DMS114 treated with DMSO at 0.1 percent for 48 hours (cell line): ENCODE measurements at regions not wholly inside any gene's neighbourhood (a gene's known extent, or its start where the extent isn't known, plus 50 kb on each side); places are given as distances from the start of the nearest gene placed in this dataset.

Experiments
- DNase-seq: peaks from one replicate; lab custom pipeline; 2025; ENCODE audit not compliant: unreplicated experiment; lab: John Stamatoyannopoulos, UW

DNA sequence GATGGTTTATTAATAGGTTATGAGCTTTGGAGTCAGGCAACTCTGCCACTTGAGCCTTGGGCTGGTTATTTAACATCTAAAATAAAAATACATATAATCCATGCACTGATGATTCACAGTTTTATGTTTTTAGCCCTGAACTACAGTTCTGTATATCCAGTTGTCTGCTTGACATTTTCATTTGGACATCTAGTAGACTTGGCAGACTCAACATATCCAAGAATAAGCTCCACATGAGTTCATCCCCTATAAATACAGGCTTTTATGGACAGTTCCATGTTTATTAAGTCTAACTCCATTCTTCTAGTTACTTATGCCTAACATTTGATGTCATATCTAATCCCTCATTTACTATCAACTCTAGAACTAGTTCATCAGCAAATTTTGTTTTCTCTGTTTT, 174.2 kb downstream of the KIF2B start:
- DNase-seq, result no peak

DNA sequence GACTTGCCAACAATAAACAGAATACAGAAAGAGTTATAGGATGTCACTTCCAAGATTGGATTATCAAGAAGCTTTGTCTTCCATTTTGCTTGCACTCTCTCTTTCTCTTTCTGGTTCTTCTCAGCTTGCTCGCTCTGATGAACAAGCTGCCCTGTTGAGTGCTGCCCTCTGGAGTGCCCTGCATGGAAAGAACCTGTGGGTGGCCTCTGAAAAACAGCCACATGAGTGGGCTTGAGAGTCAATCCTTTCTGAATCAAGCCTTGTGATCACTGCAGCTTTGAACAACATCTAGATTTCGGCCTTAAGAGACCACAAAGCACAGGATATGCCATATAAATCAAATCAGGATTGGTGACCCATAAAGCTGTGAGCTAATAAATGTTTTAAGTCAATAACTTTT, 185.1 kb downstream of the KIF2B start:
- DNase-seq, result no peak

DNA sequence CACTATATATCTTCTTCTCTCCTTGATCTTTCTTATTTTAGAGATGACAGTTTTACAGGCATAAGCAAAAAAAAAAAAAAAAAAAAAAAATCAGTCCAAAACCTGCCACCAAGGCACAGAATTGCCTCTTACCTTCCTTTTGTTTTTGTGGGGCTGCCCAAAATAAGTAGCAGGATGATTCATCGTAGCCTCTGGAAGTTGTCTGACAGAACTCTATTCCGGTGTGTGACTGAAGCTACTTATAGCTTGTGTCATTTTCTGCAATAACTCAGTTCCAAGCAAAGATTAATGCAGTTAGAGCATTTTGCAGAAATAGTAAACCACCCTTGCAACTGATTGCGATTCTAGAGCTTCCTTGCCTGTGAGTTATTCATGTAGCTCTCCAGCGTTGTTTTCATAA, 186.8 kb downstream of the KIF2B start:
- no peak for DNase-seq

DNA sequence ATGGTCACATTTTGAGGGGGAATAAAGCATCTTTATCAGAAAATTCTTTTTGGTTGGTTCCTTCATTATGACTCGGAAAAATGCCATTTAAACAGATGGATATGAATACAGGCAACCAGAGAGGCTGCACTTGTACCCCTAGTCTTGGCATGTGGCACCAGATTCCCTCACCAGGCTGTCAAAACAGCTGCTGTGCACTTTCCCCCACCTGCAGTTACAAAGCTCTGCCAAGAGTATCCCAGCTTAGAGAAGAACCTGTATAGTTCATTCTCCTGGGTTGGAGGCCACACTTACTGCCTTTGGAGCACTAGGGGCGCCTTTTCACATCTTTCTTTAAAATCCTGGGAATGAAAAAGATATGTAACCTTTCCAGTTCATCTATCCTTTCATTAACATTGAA, 190.3 kb downstream of the KIF2B start:
- no peak for DNase-seq

DNA sequence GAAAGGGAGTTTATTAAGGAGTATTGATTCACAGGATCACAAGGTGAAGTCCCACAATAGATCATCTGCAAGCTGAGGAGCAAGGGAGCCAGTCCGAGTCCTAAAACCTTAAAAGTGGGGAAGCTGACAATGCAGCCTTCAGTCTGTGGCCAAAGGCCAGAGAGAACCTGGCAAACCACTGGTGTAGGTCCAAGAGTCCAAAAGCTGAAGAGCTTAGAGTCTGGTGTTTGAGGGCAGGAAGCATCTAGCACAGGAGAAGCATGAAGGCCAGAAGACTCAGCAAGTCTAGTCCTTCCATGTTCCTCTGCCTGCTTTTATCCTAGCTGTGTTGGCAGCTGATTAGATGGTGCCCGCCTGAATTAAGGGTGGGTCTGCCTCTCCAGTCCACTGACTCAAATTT, 193.0 kb downstream of the KIF2B start:
- no peak for DNase-seq

DNA sequence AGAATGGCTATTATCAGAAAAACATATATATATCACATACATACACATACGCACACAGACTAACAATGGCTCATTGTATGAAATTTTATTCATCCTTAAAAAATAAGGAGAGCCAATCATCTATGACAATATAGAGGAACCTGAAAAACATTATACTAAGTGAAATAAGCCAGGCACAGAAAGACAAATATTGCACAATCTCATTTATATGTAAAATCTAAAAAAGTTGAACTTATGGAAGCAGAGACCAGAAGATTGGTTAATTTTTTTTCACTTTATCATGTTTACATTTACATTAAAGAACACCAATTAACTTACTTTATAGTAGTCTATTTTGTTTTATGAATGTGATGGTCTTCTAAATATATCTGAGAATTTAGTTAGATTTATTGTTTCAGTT, 198.7 kb downstream of the KIF2B start:
- no peak for DNase-seq

DNA sequence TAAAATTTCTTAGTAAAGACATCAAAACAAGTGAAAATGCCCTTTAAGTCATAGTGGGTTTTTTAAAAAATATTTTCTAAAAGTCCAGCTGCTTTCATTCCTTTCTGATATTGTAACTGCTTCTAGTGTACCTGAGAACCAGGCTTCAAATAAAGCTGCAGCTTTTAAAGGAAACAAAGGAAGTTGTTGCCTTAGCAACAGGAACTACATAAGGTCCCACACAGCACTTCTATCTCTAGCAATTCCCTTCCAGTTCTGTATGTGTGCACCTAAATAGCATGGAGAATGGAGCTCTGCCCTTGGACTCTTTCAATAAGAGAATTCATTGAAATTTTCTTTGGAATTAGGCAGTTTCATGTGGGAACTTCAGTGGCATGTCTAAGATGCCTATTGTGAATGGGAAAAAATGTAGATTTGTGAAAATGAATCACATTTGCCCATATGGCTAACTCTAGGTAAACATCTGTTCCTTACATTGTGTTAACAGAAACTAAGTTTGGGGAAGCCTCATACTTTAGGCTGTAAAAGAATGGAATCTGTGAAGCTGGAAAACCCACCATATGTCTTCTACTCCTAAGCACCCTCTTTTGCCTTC, 206.4 kb downstream of the KIF2B start:
- DNase-seq, result no peak

DNA sequence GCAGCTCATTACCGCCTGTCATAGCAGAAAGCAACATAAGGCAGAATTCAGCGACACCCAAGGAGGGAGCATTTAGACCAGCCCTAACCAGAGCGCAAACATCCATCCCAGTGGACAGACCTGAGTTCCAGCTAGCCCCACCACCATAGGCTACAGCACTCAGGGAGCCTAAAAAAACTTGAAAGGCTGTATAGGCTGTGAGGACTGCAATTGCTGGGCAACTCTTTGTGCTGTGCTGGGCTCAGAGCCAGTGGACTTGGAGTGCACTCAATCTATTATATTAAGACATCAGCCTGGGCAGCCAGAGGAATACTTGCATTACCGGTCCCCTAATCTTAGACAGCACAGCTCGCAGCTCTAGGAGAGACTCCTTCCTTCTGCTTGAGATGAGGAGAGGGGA, 207.3 kb downstream of the KIF2B start:
- no peak for DNase-seq

DNA sequence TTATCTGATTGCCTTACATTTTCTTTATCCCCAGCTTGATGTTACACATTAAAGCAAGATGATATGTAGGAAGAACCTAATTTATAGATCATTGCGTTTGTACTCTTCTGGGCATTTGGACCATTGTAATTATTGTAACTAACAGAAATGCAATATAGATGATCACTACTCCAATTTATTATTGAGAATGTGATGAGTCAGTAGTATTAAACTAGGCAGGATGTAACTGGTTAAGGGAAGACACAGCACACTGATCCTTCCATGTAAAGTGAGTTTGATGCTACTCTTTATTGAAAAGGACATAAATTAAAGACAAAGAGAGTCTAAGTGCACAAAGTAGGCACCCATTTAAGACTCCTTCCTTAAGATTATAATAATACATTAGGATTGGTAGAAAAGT, 223.8 kb downstream of the KIF2B start:
- DNase-seq, result no peak

DNA sequence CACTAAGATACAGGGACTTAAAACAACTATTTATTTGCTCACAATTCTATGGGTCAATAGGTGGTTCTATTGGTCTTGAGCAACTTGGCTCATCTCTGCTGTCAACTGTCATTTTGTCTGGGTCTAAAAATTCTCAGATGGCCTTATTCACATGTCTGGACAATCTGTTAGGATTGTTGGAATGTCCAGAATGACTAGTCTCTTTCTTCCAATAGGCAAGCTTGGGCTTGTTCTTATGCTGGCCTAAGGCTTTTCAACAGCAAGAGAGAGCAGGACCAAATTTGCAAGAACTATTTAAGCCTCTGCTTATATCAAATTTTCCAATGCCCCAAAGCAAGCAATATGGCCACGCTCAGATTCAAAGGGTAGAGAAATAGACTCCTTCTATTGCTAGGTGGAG, 240.9 kb downstream of the KIF2B start:
- DNase-seq, result no peak

DNA sequence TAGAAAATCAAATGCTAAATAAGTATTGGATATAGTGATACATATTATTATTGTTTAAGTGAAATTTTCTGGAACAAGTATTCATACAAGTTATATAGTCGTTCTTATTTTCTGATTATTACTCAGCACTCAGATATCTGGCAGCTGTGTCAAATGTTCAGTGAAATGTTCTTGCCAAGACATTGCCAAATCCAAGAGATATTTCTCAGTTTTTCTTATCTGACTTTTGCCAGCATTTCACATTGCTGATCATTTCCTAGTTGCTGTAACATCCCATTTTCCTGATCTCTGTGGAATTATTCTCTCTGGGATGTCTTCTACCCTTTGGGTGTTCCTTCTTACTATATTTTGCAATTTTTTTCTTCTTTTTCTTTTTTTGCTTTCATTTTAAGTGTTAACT, 262.3 kb downstream of the KIF2B start:
- no peak for DNase-seq

DNA sequence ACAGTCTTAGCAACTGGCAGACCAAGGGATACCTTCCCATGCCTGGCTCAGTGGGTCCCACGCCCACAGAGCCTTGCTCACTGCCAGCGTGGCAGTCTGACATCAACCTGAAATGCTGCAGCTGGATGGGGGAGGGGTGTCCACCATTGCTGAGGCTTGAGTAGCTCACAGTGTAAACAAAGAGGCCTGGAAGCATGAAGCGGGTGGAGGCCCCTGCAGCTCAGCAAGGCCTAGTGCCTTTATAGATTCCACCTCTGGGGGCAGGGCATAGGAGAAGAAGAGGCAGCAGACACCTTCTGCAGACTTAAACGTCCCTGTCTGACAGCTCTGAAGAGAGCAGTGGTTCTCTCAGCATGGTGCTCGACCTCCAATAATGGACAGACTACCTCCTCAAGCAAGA, 263.2 kb downstream of the KIF2B start:
- DNase-seq, result no peak

DNA sequence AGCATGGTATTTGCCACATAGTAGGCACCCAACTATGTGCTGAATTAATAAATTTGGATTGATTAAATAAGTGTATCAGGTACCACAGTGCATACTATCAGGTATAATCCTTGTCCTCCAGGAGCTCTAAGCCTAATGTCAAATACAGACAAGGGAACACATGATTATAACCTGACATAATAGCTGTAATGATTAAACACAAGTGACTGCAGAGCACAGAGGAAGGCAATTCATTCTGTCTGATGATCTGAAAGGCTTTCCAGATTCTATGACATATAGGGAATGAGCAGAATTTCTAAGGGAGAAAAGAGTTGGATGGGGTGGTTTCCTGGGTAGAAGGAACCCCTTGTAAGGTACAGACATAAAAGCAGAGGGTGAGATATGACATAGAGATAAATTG, 273.5 kb downstream of the KIF2B start:
- no peak for DNase-seq

DNA sequence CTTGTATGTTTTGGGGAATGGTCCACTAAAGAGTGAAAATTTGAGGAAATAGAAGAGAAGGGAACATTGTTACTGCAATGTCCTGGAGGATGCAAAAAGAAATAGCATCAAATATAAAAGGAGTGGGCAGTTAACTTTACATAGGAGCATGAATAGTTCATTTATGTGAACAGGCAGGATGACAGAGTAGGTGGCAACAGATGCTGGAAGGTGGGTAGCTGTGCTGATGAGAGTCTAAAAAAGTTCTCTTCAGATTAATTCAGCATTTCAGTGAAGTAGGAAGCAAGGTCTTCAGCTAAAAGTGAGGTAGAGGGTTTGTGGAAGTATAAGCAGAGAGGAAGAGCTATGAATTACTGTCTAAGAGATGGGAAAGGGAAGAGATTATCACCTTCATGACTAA, 276.5 kb downstream of the KIF2B start:
- no peak for DNase-seq

DNA sequence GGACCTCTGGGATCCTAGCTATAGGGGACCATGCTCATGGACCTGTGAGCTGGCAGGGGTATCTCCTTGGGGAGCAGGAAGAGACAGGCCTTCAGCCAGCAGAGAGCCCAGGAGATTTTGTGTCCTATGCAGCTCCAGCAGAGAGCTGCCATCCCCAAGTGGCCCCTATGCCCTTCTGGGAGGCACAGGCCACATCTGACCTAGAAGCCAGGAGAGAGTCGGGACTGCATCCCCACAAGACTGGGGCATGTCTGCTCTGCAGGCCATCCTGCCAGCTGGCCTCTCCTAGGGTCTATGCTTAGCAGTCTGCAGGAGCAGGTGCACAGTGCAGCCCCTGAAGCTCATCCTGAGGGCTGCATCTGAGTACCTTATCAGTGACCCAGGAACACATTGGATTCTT, 279.5 kb downstream of the KIF2B start:
- DNase-seq, result no peak

DNA sequence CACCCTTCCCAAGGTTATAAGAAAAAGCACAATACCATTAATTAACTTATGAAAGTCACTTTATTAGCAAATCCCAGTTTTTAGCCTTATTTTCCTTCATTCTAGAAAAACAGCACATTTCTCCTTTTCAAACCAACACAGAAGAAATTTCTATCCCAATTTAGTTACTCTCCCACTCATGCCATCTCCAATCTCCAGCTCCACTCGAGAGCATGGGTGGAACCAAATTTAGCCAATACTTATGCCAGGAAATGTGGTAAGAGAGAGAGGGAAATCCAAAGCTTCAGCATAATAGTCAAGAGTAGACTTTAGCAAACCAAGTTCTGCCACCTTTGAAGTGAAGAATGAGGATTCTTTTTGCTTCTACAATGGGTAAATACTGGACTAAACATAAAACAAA, 288.8 kb downstream of the KIF2B start:
- DNase-seq, result no peak

DNA sequence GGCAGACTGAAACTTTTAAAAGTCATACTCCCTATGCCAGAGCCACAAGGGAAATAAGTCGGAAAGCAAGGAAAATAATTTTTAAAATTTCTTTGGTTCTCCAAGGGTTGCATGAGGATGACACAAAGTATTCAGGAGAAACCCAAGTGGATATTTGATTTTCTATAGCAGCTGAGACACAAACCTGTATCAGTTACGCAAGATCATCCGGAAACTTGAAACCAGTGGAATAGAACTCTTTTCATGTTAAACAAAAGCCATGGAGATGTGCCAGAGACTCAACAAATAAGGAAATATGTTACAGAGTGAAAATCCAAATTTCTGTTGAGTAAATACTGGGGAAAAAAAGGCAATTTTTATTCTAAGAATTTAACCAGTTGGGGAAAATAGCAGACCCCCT, 294.7 kb downstream of the KIF2B start:
- DNase-seq, result no peak

DNA sequence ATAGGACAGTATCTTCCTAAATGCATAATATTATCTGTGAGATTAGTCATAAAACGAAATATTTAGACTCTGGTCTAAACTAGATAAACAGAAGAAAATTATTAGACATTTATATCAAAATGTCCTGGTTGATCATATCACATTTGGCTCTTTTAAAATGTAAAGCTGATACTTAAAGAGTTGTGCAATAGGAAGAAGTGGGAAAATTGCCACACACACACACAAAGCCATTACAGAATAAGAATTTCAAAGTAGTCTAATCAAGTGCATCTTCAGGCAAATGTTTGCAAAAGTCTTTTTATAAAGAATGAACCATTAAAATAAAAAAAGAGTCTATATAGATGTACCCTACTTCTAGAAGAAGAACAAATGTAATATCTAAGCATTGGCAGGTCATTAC, 301.7 kb downstream of the KIF2B start:
- DNase-seq, result no peak

DNA sequence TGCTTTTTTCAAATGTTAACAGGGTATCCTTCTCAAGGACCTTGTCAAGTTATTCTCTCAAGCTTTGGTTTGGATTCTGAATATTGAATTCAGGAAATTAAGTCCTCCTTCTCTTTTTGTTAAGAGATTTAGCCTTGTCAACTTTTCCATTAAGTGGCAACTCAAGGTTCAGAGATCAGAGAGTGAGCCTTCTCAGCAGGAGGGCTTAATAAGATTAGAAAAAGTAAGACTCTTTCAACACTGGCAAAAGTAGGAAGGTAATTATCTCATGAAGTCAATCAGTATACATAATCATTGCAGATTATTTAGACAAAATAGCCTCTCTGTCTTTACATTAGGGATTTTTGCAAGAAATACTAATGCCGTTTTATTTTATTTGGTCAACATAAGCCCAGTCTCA, 330.7 kb downstream of the KIF2B start:
- no peak for DNase-seq

DNA sequence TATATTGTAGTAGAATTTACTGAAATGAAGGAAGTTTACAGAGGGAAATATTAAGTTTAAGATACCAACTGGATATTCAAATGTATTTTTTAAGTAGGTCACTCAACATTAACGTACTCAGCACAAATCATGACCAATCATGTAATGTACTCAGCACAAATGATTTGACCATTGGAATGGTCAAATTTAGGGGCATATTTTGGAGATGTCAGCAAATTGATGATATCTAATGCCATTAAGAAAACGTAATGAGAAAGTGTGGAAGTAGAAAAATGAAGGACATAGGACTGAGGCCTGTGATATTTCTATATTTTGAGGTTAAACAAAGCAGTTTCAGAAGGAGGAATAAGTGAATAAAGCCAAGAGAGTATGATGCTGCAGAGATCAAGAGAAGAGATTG, 334.8 kb downstream of the KIF2B start:
- no peak for DNase-seq

DNA sequence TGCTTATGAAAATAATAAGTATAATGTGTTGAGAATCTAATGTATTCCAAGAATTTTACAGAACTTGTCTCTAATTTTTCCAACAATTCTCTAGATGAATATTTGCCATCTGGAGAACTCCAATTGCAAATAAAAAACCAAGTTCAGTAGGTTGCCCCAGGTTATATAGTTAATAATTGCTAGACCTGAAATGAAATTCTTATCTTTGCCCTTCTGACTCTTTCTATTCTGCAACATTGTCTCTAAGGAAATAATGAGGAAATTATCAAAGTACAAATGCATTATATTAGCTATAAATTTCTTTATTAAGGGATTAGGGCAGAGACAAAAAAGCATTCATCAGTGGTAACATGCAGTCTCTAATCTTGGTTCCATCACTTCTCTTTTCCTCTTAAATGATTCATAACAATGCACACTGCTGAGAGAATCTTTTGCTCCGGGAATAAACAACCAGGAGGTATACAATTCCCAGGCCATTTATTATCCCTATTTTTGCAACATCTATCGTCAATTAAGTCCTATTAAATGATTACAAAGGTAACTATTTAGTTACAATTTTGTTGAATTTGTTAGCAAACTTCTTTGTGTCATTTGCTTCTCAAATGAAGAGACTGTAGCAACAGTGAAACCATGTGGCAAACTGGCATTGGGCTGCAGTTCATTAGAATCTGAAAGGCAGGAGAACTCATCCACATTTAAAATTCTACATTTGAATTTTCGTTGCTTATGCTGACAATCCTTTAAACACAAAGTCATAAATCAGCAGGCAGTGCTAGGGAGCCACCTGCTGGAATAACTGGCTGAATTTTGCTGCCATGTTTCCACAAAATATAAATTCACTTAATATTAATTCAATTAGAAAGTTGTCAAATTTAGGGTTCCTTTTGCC, 349.6 kb downstream of the KIF2B start:
- DNase-seq, result peak; percentile 3

DNA sequence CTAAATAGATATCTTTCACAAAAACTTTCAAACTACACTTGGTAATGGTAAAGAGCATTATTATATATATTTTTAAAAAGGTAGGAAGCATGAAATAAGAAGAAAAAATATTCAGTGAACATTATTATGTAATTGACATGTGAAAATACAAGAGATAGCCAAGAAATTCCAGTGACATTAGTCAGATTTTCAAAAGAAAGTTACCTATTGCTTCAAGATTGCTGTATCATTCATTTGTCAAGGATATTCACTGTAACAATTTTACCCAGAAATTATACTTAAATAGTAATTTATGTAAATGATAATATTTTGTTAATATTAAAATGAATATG, 350.2 kb downstream of the KIF2B start:
- DNase-seq, result no peak
